ENCODE measurements at regions not wholly inside any gene's neighbourhood (a gene's known extent, or its start where the extent isn't known, plus 50 kb on each side); places are given as distances from the start of the nearest gene placed in this dataset.

GRCh38 chr19:32220951-32221350 is 124.5 kb upstream of the ZNF507 start:
- no peaks in the 10 kb centered on the region for H3K9me3 Mint-ChIP-seq
- H3K27ac Mint-ChIP-seq = no peak overlapping the region
- no peaks in the 10 kb centered on the region for H3K36me3 Mint-ChIP-seq
- no peak for ATAC-seq
- no peak for DNase-seq (ENCODE audit: low spot score in 2 of 2)

- no peak overlapping the region for H3K27ac Mint-ChIP-seq
- no peak for DNase-seq (ENCODE audit: low spot score in 2 of 2)
- H3K36me3 Mint-ChIP-seq = no peaks in the 10 kb centered on the region
- no peaks in the 10 kb centered on the region for H3K9me3 Mint-ChIP-seq
- no peak for ATAC-seq
Observed at GRCh38 chr19:32222556-32222955, 122.9 kb upstream of the ZNF507 start.

GRCh38 chr19:32223106-32223505 is 122.3 kb upstream of the ZNF507 start:
- no peaks in the 10 kb centered on the region for H3K9me3 Mint-ChIP-seq
- DNase-seq (ENCODE audit: low spot score in 2 of 2) (no peak), ATAC-seq (no peak)
- no peaks in the 10 kb centered on the region for H3K36me3 Mint-ChIP-seq
- H3K27ac Mint-ChIP-seq = no peak overlapping the region

- H3K36me3 Mint-ChIP-seq = no peaks in the 10 kb centered on the region
- DNase-seq (ENCODE audit: low spot score in 2 of 2) (no peak), ATAC-seq (peak; percentile 58 to 65)
- H3K9me3 Mint-ChIP-seq = no peaks in the 10 kb centered on the region
- no peak overlapping the region for H3K27ac Mint-ChIP-seq
Observed at GRCh38 chr19:32223595-32224370, 121.6 kb upstream of the ZNF507 start.

- peak; percentile 79 to 86 for ATAC-seq
- Mint-ChIP-seq H3K27ac (no peak overlapping the region), H3K9me3 (no peaks in the 10 kb centered on the region), H3K36me3 (no peaks in the 10 kb centered on the region)
- DNase-seq (ENCODE audit: low spot score in 2 of 2) = peak in 1 of 2 donors; percentile 78
Observed at GRCh38 chr19:32224371-32225244, 120.8 kb upstream of the ZNF507 start.

GRCh38 chr19:32227561-32228165 is 117.7 kb upstream of the ZNF507 start:
- Mint-ChIP-seq H3K36me3 (no peaks in the 10 kb centered on the region), H3K9me3 (no peaks in the 10 kb centered on the region), H3K27ac (no peak overlapping the region)
- no peak for ATAC-seq
- DNase-seq (ENCODE audit: low spot score in 2 of 2) = no peak

- H3K9me3 Mint-ChIP-seq = no peaks in the 10 kb centered on the region
- DNase-seq (ENCODE audit: low spot score in 2 of 2) = no peak
- no peaks in the 10 kb centered on the region for H3K36me3 Mint-ChIP-seq
- H3K27ac Mint-ChIP-seq = no peak overlapping the region
- no peak for ATAC-seq
Observed at GRCh38 chr19:32230441-32230840, 115.0 kb upstream of the ZNF507 start.

GRCh38 chr19:32231020-32231419 is 114.4 kb upstream of the ZNF507 start:
- Mint-ChIP-seq H3K9me3 (no peaks in the 10 kb centered on the region), H3K36me3 (no peaks in the 10 kb centered on the region), H3K27ac (no peak overlapping the region)
- ATAC-seq (no peak), DNase-seq (ENCODE audit: low spot score in 2 of 2) (no peak)

- no peak for ATAC-seq
- no peaks in the 10 kb centered on the region for H3K9me3 Mint-ChIP-seq
- no peak overlapping the region for H3K27ac Mint-ChIP-seq
- no peaks in the 10 kb centered on the region for H3K36me3 Mint-ChIP-seq
- no peak for DNase-seq (ENCODE audit: low spot score in 2 of 2)
Observed at GRCh38 chr19:32231691-32232090, 113.7 kb upstream of the ZNF507 start.

- Mint-ChIP-seq H3K36me3 (no peaks in the 10 kb centered on the region), H3K9me3 (no peaks in the 10 kb centered on the region), H3K27ac (no peak overlapping the region)
- DNase-seq (ENCODE audit: low spot score in 2 of 2) (no peak), ATAC-seq (no peak)
Observed at GRCh38 chr19:32232449-32232848, 113.0 kb upstream of the ZNF507 start.

GRCh38 chr19:32233091-32233490 is 112.3 kb upstream of the ZNF507 start:
- Mint-ChIP-seq H3K9me3 (no peaks in the 10 kb centered on the region), H3K27ac (no peak overlapping the region), H3K36me3 (no peaks in the 10 kb centered on the region)
- no peak for DNase-seq (ENCODE audit: low spot score in 2 of 2)
- no peak for ATAC-seq

- ATAC-seq (no peak), DNase-seq (ENCODE audit: low spot score in 2 of 2) (no peak)
- Mint-ChIP-seq H3K27ac (no peak overlapping the region), H3K9me3 (no peaks in the 10 kb centered on the region), H3K36me3 (no peaks in the 10 kb centered on the region)
Observed at GRCh38 chr19:32233885-32234284, 111.5 kb upstream of the ZNF507 start.

GRCh38 chr19:32234663-32235217 is 110.7 kb upstream of the ZNF507 start:
- Mint-ChIP-seq H3K27ac (no peak overlapping the region), H3K36me3 (no peaks in the 10 kb centered on the region), H3K9me3 (no peaks in the 10 kb centered on the region)
- no peak for DNase-seq (ENCODE audit: low spot score in 2 of 2)
- ATAC-seq = no peak

- H3K27ac Mint-ChIP-seq = no peak overlapping the region
- H3K36me3 Mint-ChIP-seq = no peaks in the 10 kb centered on the region
- no peaks in the 10 kb centered on the region for H3K9me3 Mint-ChIP-seq
- DNase-seq (ENCODE audit: low spot score in 2 of 2) = no peak
- ATAC-seq = no peak
Observed at GRCh38 chr19:32238076-32238475, 107.3 kb upstream of the ZNF507 start.

GRCh38 chr19:32240316-32240715 is 105.1 kb upstream of the ZNF507 start:
- H3K36me3 Mint-ChIP-seq = no peaks in the 10 kb centered on the region
- ATAC-seq = no peak
- H3K27ac Mint-ChIP-seq = no peak overlapping the region
- no peaks in the 10 kb centered on the region for H3K9me3 Mint-ChIP-seq
- no peak for DNase-seq (ENCODE audit: low spot score in 2 of 2)

GRCh38 chr19:32241306-32241705 is 104.1 kb upstream of the ZNF507 start:
- Mint-ChIP-seq H3K9me3 (peaks cover 0 to 4% of the 10 kb centered on the region in 2 donors), H3K27ac (no peak overlapping the region), H3K36me3 (no peaks in the 10 kb centered on the region)
- ATAC-seq (no peak), DNase-seq (ENCODE audit: low spot score in 2 of 2) (no peak)
